OCI-LY3 (cell line): ENCODE measurements at regions not wholly inside any gene's neighbourhood (a gene's known extent, or its start where the extent isn't known, plus 50 kb on each side); places are given as distances from the start of the nearest gene placed in this dataset.

Experiments used
- EZH2phosphoT487 ChIP-seq: fragments of 200-600 bp; shearing (Covaris generic); IDR thresholded peaks from 2 replicates; pipeline ENCODE4 v1.6.1; 2018; ENCODE audit warnings: antibody characterized with exemption, mixed run types, low read depth
- TF ChIP-seq, protein P1 (sequence below): fragments of 200-600, 300-600 bp; sonication (generic); IDR thresholded peaks from 2 replicates; pipeline ENCODE4 v1.5.1; 2014; ENCODE audit warnings: antibody characterized with exemption, low read length, low read depth

DNA sequence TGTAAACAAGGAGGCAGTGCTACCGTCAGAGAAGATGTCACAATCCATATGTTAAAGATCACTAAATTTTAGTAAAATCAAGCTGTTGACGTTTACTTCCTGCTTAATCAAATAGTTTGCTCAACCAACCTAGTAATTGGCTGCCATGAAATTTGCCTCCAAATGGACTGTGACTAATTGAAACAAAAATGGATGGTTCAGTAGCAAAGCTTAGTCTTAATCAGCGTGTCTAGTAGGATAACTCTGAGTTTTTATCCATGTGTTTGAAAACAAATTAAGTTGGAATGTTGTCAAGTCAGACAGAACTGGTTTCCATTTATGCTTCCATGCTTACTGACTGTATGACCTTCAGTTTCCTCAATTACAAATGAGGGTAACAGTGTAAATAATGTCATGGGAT, 1456.7 kb upstream of the CELF2 start:
- TF ChIP-seq, protein P1, sequence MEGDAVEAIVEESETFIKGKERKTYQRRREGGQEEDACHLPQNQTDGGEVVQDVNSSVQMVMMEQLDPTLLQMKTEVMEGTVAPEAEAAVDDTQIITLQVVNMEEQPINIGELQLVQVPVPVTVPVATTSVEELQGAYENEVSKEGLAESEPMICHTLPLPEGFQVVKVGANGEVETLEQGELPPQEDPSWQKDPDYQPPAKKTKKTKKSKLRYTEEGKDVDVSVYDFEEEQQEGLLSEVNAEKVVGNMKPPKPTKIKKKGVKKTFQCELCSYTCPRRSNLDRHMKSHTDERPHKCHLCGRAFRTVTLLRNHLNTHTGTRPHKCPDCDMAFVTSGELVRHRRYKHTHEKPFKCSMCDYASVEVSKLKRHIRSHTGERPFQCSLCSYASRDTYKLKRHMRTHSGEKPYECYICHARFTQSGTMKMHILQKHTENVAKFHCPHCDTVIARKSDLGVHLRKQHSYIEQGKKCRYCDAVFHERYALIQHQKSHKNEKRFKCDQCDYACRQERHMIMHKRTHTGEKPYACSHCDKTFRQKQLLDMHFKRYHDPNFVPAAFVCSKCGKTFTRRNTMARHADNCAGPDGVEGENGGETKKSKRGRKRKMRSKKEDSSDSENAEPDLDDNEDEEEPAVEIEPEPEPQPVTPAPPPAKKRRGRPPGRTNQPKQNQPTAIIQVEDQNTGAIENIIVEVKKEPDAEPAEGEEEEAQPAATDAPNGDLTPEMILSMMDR: no peak
- no peak for TF ChIP-seq EZH2phosphoT487
